ENCODE measurements at regions not wholly inside any gene's neighbourhood (a gene's known extent, or its start where the extent isn't known, plus 50 kb on each side); places are given as distances from the start of the nearest gene placed in this dataset.
"Not testable (repeated sequence)": the region's sequence is repeated elsewhere in the genome, so short reads cannot be mapped to it uniquely, and the experiment has no call there.

DNA sequence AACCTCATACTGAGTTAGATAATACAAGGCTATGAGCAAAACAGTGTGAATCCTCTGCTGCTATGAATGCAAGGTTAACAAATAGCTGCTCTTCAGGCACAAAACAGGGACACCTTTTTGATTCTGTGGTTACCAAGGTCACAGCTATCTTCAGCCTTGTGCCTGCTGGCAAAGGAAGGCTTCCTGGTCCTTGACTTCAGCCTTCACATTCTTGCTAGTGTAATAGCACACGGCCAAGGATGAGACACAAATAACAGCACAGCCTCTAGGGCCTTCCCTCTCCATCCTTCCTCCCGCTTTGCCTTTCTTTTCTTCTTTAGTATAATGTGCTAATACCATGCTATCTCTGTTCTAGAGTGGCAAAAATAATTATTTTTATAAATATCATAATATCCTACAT lies 130.6 kb upstream of the CAV2 start:
- no peak overlapping the region for H3K9ac ChIP-seq (ENCODE audit: low read length in 5 of 5)
- H3K27ac ChIP-seq (ENCODE audit: low read depth, low read length): no peak overlapping the region
- H3K4me1 ChIP-seq (ENCODE audit: control insufficient read depth in 5 of 5, insufficient read depth in 5 of 5, low read length in 5 of 5): no peaks in the 10 kb centered on the region
- no peak overlapping the region for H3K4me3 ChIP-seq (ENCODE audit: low read depth in 1 of 5, low read length in 5 of 5)
- H3K27me3 ChIP-seq (ENCODE audit: control insufficient read depth in 5 of 5, insufficient read depth in 4 of 5, low read length in 5 of 5): no peaks in the 10 kb centered on the region
- no peaks in the 10 kb centered on the region for H3K36me3 ChIP-seq (ENCODE audit: control insufficient read depth in 5 of 5, insufficient read depth in 5 of 5, low read length in 5 of 5)
- H3K9me3 ChIP-seq (ENCODE audit: control insufficient read depth in 5 of 5, low read length in 5 of 5): no peaks in the 10 kb centered on the region

DNA sequence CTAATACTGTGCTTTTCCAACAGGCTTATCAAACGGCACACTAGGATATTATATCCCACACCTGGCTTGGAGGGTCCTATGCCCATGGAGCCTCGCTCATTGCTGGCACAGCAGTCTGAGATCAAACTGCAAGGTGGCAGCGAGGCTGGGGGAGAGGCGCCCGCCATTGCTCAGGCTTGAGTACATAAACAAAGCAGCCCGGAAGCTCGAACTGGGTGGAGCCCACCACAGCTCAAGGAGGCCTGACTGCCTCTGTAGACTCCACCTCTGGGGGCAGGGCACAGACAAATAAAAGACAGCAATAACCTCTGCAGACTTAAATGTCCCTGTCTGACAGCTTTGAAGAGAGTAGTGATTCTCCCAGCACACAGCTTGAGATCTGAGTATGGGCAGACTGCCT lies 128.0 kb upstream of the CAV2 start:
- H3K27ac ChIP-seq (ENCODE audit: low read depth, low read length); H3K9ac ChIP-seq (ENCODE audit: low read length in 5 of 5); H3K27me3 ChIP-seq (ENCODE audit: control insufficient read depth in 5 of 5, insufficient read depth in 4 of 5, low read length in 5 of 5); H3K36me3 ChIP-seq (ENCODE audit: control insufficient read depth in 5 of 5, insufficient read depth in 5 of 5, low read length in 5 of 5); H3K4me1 ChIP-seq (ENCODE audit: control insufficient read depth in 5 of 5, insufficient read depth in 5 of 5, low read length in 5 of 5); H3K9me3 ChIP-seq (ENCODE audit: control insufficient read depth in 5 of 5, low read length in 5 of 5); H3K4me3 ChIP-seq (ENCODE audit: low read depth in 1 of 5, low read length in 5 of 5): not testable (repeated sequence)

DNA sequence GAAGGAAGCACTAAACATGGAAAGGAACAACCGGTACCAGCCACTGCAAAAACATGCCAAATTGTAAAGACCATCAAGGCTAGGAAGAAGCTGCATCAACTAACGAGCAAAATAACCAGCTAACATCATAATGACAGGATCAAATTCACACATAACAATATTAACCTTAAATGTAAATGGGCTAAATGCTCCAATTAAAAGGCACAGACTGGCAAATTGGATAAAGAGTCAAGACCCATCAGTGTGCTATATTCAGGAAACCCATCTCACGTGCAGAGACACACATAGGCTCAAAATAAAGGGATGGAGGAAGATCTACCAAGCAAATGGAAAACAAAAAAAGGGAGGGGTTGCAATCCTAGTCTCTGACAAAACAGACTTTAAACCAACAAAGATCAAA lies 126.3 kb upstream of the CAV2 start:
- not testable (repeated sequence) for H3K27me3 ChIP-seq (ENCODE audit: control insufficient read depth in 5 of 5, insufficient read depth in 4 of 5, low read length in 5 of 5); H3K9me3 ChIP-seq (ENCODE audit: control insufficient read depth in 5 of 5, low read length in 5 of 5); H3K36me3 ChIP-seq (ENCODE audit: control insufficient read depth in 5 of 5, insufficient read depth in 5 of 5, low read length in 5 of 5); H3K4me1 ChIP-seq (ENCODE audit: control insufficient read depth in 5 of 5, insufficient read depth in 5 of 5, low read length in 5 of 5); H3K4me3 ChIP-seq (ENCODE audit: low read depth in 1 of 5, low read length in 5 of 5); H3K27ac ChIP-seq (ENCODE audit: low read depth, low read length); H3K9ac ChIP-seq (ENCODE audit: low read length in 5 of 5)

DNA sequence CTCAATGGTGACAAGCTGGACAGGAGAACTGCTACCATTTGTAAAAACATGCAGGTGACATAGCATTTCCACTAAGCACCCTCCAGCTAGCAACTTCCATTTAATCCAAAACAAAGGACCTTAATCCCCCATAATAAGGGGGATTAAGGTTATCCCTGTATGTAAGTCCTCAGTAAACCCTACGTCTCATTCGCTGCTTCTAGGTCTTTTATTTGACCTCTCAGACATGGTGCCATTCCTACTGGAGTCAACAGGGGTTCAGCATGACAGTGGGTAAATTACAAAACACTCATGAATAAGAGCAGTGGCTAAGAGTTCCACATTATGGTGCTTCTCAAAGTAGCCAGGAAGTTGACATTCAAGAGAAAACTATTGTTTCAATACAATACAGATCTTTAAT lies 121.8 kb upstream of the CAV2 start:
- Histone ChIP-seq H3K4me3 (ENCODE audit: low read depth in 1 of 5, low read length in 5 of 5) (no peak overlapping the region), H3K9ac (ENCODE audit: low read length in 5 of 5) (no peak overlapping the region), H3K27me3 (ENCODE audit: control insufficient read depth in 5 of 5, insufficient read depth in 4 of 5, low read length in 5 of 5) (no peaks in the 10 kb centered on the region), H3K9me3 (ENCODE audit: control insufficient read depth in 5 of 5, low read length in 5 of 5) (no peaks in the 10 kb centered on the region), H3K27ac (ENCODE audit: low read depth, low read length) (no peak overlapping the region), H3K36me3 (ENCODE audit: control insufficient read depth in 5 of 5, insufficient read depth in 5 of 5, low read length in 5 of 5) (no peaks in the 10 kb centered on the region), H3K4me1 (ENCODE audit: control insufficient read depth in 5 of 5, insufficient read depth in 5 of 5, low read length in 5 of 5) (peaks cover 0 to 15% (median 6%) of the 10 kb centered on the region in 5 donors)

DNA sequence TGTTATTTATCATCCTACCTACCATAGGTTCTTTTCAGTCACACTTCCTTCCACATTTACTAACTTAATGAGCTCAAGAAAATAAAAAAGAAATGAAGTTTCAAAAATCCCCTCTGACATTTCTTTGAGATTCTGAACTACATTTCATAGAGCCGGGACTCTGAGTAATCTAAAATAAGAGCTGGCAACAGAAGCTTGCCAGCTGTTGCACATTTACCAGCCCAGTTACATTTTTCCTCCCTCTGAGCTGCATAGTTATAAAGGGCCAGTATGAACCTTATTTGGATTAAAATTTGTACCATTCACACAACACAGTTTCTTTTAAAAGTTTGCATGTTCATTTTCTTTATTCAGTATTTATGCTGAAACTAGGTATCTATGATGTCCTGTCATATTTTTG lies 119.5 kb upstream of the CAV2 start:
- Histone ChIP-seq H3K27me3 (ENCODE audit: control insufficient read depth in 5 of 5, insufficient read depth in 4 of 5, low read length in 5 of 5) (no peaks in the 10 kb centered on the region), H3K4me3 (ENCODE audit: low read depth in 1 of 5, low read length in 5 of 5) (no peak overlapping the region), H3K27ac (ENCODE audit: low read depth, low read length) (peak overlapping the region; percentile 86), H3K9ac (ENCODE audit: low read length in 5 of 5) (peak overlapping the region in 2 of 5 donors; percentile 35 to 62), H3K4me1 (ENCODE audit: control insufficient read depth in 5 of 5, insufficient read depth in 5 of 5, low read length in 5 of 5) (peaks cover 0 to 23% (median 6%) of the 10 kb centered on the region in 5 donors), H3K36me3 (ENCODE audit: control insufficient read depth in 5 of 5, insufficient read depth in 5 of 5, low read length in 5 of 5) (no peaks in the 10 kb centered on the region), H3K9me3 (ENCODE audit: control insufficient read depth in 5 of 5, low read length in 5 of 5) (no peaks in the 10 kb centered on the region)

DNA sequence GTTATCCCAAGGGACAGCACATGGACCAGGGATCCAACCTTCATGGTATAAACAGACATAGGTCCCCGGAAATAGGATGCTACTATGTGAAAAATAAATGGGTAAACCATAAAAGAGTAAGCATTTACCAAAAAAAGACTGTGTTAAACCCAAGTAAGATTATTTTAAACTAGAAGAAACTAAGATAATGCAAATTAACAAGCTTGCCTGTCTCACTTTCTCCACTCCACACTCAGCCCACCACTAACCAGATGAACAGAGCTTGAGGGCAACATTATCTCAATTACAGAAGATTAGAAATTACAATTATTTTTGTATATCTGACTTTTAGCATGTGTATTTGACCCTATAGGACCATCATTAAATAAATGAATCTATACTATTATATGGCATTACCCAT lies 117.2 kb upstream of the CAV2 start:
- Histone ChIP-seq H3K36me3 (ENCODE audit: control insufficient read depth in 5 of 5, insufficient read depth in 5 of 5, low read length in 5 of 5) (no peaks in the 10 kb centered on the region), H3K4me3 (ENCODE audit: low read depth in 1 of 5, low read length in 5 of 5) (no peak overlapping the region), H3K27me3 (ENCODE audit: control insufficient read depth in 5 of 5, insufficient read depth in 4 of 5, low read length in 5 of 5) (no peaks in the 10 kb centered on the region), H3K9ac (ENCODE audit: low read length in 5 of 5) (no peak overlapping the region), H3K4me1 (ENCODE audit: control insufficient read depth in 5 of 5, insufficient read depth in 5 of 5, low read length in 5 of 5) (peaks cover 0 to 23% (median 8%) of the 10 kb centered on the region in 5 donors), H3K27ac (ENCODE audit: low read depth, low read length) (peak overlapping the region; percentile 91), H3K9me3 (ENCODE audit: control insufficient read depth in 5 of 5, low read length in 5 of 5) (no peaks in the 10 kb centered on the region)

DNA sequence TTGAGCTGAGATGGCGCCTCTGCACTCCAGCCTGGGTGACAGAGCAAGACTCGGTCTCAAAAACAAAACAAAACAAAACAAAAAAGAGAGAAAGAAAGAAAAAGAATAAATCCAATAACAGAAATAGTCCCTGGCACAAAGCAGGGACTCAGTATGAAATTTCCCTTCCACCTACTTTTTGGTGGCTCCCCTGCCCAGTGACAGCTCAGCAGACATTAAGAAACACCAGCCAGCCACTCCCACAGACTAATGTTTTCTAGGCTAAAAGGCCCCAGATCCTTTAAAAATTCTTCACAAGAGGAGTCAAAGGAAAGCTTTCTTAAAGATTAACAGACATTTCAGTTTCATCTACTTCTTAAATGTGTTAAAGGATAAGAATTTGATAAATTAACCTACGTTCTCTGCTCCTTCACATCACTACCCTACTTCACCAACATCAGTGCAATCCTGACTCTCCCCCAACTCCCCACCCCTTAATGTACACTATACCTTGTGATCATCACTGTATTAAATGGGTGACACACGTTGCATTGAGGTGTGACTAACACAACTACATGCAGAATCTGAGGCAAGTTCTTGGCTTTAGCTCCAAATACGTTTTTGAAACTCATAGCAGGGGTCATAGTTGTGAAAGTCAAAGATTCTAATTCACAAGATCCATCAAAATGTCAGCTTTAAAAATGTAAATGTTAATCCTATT lies 114.5 kb upstream of the CAV2 start:
- H3K4me1 ChIP-seq (ENCODE audit: control insufficient read depth in 5 of 5, insufficient read depth in 5 of 5, low read length in 5 of 5): peaks cover 0 to 15% (median 5%) of the 10 kb centered on the region in 5 donors
- H3K9me3 ChIP-seq (ENCODE audit: control insufficient read depth in 5 of 5, low read length in 5 of 5): no peaks in the 10 kb centered on the region

DNA sequence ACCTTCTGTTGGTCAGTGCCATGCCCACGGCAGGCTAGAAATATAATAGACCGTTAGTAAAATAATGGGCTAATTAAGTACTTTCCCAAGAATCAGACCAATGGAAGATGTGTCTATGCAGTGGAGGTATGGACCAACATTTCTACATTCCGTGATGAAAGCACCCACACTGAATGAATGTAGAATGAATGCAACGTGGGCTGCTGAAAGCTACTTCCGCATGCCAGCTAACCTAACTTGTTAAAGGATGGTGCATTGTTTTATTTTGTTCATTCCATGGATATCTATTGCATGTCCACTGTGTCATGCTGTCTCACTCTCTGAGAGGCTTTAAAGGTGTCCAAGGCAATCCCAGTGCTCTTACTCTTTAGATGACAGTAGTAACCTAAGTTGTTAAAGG lies 112.9 kb upstream of the CAV2 start:
- no peaks in the 10 kb centered on the region for H3K9me3 ChIP-seq (ENCODE audit: control insufficient read depth in 5 of 5, low read length in 5 of 5)
- no peaks in the 10 kb centered on the region for H3K27me3 ChIP-seq (ENCODE audit: control insufficient read depth in 5 of 5, insufficient read depth in 4 of 5, low read length in 5 of 5)
- peaks cover 0 to 8% (median 3%) of the 10 kb centered on the region in 5 donors for H3K4me1 ChIP-seq (ENCODE audit: control insufficient read depth in 5 of 5, insufficient read depth in 5 of 5, low read length in 5 of 5)
- H3K27ac ChIP-seq (ENCODE audit: low read depth, low read length): no peak overlapping the region
- no peak overlapping the region for H3K9ac ChIP-seq (ENCODE audit: low read length in 5 of 5)
- no peaks in the 10 kb centered on the region for H3K36me3 ChIP-seq (ENCODE audit: control insufficient read depth in 5 of 5, insufficient read depth in 5 of 5, low read length in 5 of 5)
- H3K4me3 ChIP-seq (ENCODE audit: low read depth in 1 of 5, low read length in 5 of 5): no peak overlapping the region

More for the DNA sequence above, 114.5 kb upstream of the CAV2 start:
- H3K9ac ChIP-seq (ENCODE audit: low read length in 5 of 5): peak overlapping the region in 3 of 5 donors; percentile 45 to 81 (median 49)
- H3K27me3 ChIP-seq (ENCODE audit: control insufficient read depth in 5 of 5, insufficient read depth in 4 of 5, low read length in 5 of 5): no peaks in the 10 kb centered on the region
- no peaks in the 10 kb centered on the region for H3K36me3 ChIP-seq (ENCODE audit: control insufficient read depth in 5 of 5, insufficient read depth in 5 of 5, low read length in 5 of 5)
- H3K4me3 ChIP-seq (ENCODE audit: low read depth in 1 of 5, low read length in 5 of 5): peak overlapping the region in 1 of 5 donors; percentile 33
- peak overlapping the region; percentile 91 for H3K27ac ChIP-seq (ENCODE audit: low read depth, low read length)

DNA sequence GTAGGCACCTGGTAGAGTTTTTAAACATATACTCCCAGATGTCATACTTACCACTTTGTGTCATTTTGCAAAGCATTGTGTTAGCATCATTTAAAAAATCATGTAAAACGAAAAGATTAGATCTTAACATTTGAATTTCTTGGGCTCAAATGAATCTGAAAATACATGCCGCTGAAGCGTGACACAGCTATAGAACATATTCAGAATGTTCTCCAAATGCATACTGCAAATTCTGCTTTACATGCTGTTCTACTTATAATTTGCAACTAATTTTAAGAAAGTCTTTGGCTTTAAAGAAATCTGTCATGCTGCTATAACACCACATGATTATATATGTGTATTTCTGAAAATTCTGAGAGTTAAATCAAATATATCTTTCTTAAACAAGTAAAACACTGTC lies 109.2 kb upstream of the CAV2 start:
- no peak overlapping the region for H3K9ac ChIP-seq (ENCODE audit: low read length in 5 of 5)

DNA sequence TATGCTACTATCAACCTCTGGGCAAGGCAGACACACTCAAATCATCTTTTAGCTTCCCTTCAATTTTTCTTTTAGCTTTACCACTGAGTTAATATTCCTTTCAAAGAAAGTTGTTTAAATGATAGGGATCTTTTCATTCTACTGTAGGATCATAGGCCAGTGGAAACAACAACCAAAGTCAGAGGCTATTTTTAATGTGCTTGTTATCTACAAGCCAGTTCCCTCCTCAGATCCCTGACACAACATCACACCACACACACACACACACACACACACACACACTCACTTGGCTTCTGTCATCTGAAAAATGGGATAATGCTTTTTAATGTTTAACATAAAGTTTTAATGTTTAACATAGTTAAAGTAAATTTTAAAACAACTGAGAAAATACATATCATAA lies 106.7 kb upstream of the CAV2 start:
- Histone ChIP-seq H3K4me1 (ENCODE audit: control insufficient read depth in 5 of 5, insufficient read depth in 5 of 5, low read length in 5 of 5) (peaks cover 2 to 22% (median 7%) of the 10 kb centered on the region in 5 donors), H3K27ac (ENCODE audit: low read depth, low read length) (no peak overlapping the region), H3K36me3 (ENCODE audit: control insufficient read depth in 5 of 5, insufficient read depth in 5 of 5, low read length in 5 of 5) (no peaks in the 10 kb centered on the region)

More for the DNA sequence above, 109.2 kb upstream of the CAV2 start:
- Histone ChIP-seq H3K27me3 (ENCODE audit: control insufficient read depth in 5 of 5, insufficient read depth in 4 of 5, low read length in 5 of 5) (no peaks in the 10 kb centered on the region), H3K36me3 (ENCODE audit: control insufficient read depth in 5 of 5, insufficient read depth in 5 of 5, low read length in 5 of 5) (no peaks in the 10 kb centered on the region), H3K27ac (ENCODE audit: low read depth, low read length) (no peak overlapping the region), H3K4me1 (ENCODE audit: control insufficient read depth in 5 of 5, insufficient read depth in 5 of 5, low read length in 5 of 5) (peaks cover under 1 to 18% (median 6%) of the 10 kb centered on the region in 5 donors), H3K9me3 (ENCODE audit: control insufficient read depth in 5 of 5, low read length in 5 of 5) (no peaks in the 10 kb centered on the region), H3K4me3 (ENCODE audit: low read depth in 1 of 5, low read length in 5 of 5) (no peak overlapping the region)

More for the DNA sequence above, 106.7 kb upstream of the CAV2 start:
- Histone ChIP-seq H3K9me3 (ENCODE audit: control insufficient read depth in 5 of 5, low read length in 5 of 5) (no peaks in the 10 kb centered on the region), H3K27me3 (ENCODE audit: control insufficient read depth in 5 of 5, insufficient read depth in 4 of 5, low read length in 5 of 5) (no peaks in the 10 kb centered on the region), H3K9ac (ENCODE audit: low read length in 5 of 5) (no peak overlapping the region), H3K4me3 (ENCODE audit: low read depth in 1 of 5, low read length in 5 of 5) (no peak overlapping the region)

Measured in subcutaneous abdominal adipose tissue (tissue), 5 donors.